ENCODE measurements at regions not wholly inside any gene's neighbourhood (a gene's known extent, or its start where the extent isn't known, plus 50 kb on each side); places are given as distances from the start of the nearest gene placed in this dataset.

DNA sequence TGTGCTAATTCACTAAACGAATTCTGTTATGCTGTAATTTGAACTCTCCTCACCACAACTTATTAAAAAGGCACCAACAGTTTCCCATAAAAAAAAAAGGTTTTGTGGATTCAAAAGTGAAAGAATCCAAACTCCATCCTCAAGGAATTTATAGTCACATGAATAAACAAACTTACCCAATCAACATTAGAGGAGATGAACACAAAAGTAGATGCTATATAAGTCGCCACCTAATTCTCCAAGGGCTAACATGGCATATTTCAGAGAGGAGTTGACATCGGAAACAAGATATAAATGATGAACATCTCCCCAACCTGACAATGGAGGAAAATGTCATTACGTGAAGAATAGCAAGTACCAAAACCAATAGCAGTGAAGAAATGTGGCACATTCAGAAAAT is 265.5 kb upstream of the PRKD1 start:
- TF ChIP-seq, protein P1, sequence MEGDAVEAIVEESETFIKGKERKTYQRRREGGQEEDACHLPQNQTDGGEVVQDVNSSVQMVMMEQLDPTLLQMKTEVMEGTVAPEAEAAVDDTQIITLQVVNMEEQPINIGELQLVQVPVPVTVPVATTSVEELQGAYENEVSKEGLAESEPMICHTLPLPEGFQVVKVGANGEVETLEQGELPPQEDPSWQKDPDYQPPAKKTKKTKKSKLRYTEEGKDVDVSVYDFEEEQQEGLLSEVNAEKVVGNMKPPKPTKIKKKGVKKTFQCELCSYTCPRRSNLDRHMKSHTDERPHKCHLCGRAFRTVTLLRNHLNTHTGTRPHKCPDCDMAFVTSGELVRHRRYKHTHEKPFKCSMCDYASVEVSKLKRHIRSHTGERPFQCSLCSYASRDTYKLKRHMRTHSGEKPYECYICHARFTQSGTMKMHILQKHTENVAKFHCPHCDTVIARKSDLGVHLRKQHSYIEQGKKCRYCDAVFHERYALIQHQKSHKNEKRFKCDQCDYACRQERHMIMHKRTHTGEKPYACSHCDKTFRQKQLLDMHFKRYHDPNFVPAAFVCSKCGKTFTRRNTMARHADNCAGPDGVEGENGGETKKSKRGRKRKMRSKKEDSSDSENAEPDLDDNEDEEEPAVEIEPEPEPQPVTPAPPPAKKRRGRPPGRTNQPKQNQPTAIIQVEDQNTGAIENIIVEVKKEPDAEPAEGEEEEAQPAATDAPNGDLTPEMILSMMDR (IDR thresholded peaks at IDR 0.05) = no peak
- no peak for TF ChIP-seq POLR2A (IDR thresholded peaks at IDR 0.05)

All from lower leg skin (tissue), 3 donors.